ENCODE measurements at regions not wholly inside any gene's neighbourhood (a gene's known extent, or its start where the extent isn't known, plus 50 kb on each side); places are given as distances from the start of the nearest gene placed in this dataset.
"Not testable (repeated sequence)": the region's sequence is repeated elsewhere in the genome, so short reads cannot be mapped to it uniquely, and the experiment has no call there.

GRCh38 chr6:120764312-120764711 is 570.0 kb downstream of the TBC1D32 start:
- TF ChIP-seq POLR2A (IDR thresholded peaks at IDR 0.05) (no peak), CTCF (IDR thresholded peaks at IDR 0.05) (no peak)
- DNase-seq (ENCODE audit: low spot score in 2 of 2): no peak
- no peak overlapping the region for H3K4me3 ChIP-seq (ENCODE audit: low read depth, poor library complexity, severe bottlenecking)
- intact Hi-C loops (cut with DNase I; ENCODE audit: low total_unique reads): no loop called here

GRCh38 chr6:120759570-120759969 is 574.7 kb downstream of the TBC1D32 start:
- TF ChIP-seq CTCF (IDR thresholded peaks at IDR 0.05): no peak
- no peak for TF ChIP-seq POLR2A (IDR thresholded peaks at IDR 0.05)
- intact Hi-C loops (cut with DNase I; ENCODE audit: low total_unique reads): no loop called here
- DNase-seq (ENCODE audit: low spot score in 2 of 2): no peak
- WGBS, 2 donors: 67 to 73% methylated on average over 1 of the region's 1 CpG
- no peak overlapping the region for H3K4me3 ChIP-seq (ENCODE audit: low read depth, poor library complexity, severe bottlenecking)

GRCh38 chr6:120748574-120748973 is 585.7 kb downstream of the TBC1D32 start:
- intact Hi-C loops (cut with DNase I; ENCODE audit: low total_unique reads); H3K4me3 ChIP-seq (ENCODE audit: low read depth, poor library complexity, severe bottlenecking); DNase-seq (ENCODE audit: low spot score in 2 of 2): not testable (repeated sequence)
- 63 to 72% methylated on average over 4 to 11 of the region's 12 CpGs for WGBS, 2 donors

GRCh38 chr6:120736740-120737139 is 597.5 kb downstream of the TBC1D32 start:
- DNase-seq (ENCODE audit: low spot score in 2 of 2): no peak
- no peak overlapping the region for H3K4me3 ChIP-seq (ENCODE audit: low read depth, poor library complexity, severe bottlenecking)
- 57 to 69% methylated on average over 2 of the region's 2 CpGs for WGBS, 2 donors
- intact Hi-C loops (cut with DNase I; ENCODE audit: low total_unique reads): no loop called here
- TF ChIP-seq POLR2A (IDR thresholded peaks at IDR 0.05): no peak
- TF ChIP-seq CTCF (IDR thresholded peaks at IDR 0.05): no peak

GRCh38 chr6:120735641-120736040 is 598.6 kb downstream of the TBC1D32 start:
- intact Hi-C loops (cut with DNase I; ENCODE audit: low total_unique reads): no loop called here
- TF ChIP-seq CTCF (IDR thresholded peaks at IDR 0.05): no peak
- TF ChIP-seq POLR2A (IDR thresholded peaks at IDR 0.05): no peak
- 58 to 74% methylated on average over 2 of the region's 2 CpGs for WGBS, 2 donors

GRCh38 chr6:120711255-120711654 is 623.0 kb downstream of the TBC1D32 start:
- no peak for TF ChIP-seq POLR2A (IDR thresholded peaks at IDR 0.05)
- no peak for TF ChIP-seq CTCF (IDR thresholded peaks at IDR 0.05)
- WGBS, 2 donors: 88 to 92% methylated on average over 3 of the region's 3 CpGs
- H3K4me3 ChIP-seq (ENCODE audit: low read depth, poor library complexity, severe bottlenecking): no peak overlapping the region
- intact Hi-C loops (cut with DNase I; ENCODE audit: low total_unique reads): no loop called here
- no peak for DNase-seq (ENCODE audit: low spot score in 2 of 2)

More at GRCh38 chr6:120735641-120736040, 598.6 kb downstream of the TBC1D32 start:
- no peak for DNase-seq (ENCODE audit: low spot score in 2 of 2)
- no peak overlapping the region for H3K4me3 ChIP-seq (ENCODE audit: low read depth, poor library complexity, severe bottlenecking)

Data from lower leg skin (tissue), 4 donors.